GM21423 (cell line): ENCODE measurements at regions not wholly inside any gene's neighbourhood (a gene's known extent, or its start where the extent isn't known, plus 50 kb on each side); places are given as distances from the start of the nearest gene placed in this dataset.
"Not testable (repeated sequence)": the region's sequence is repeated elsewhere in the genome, so short reads cannot be mapped to it uniquely, and the experiment has no call there.

Experiments used
- ATAC-seq: cut with Tn5 transposase; IDR thresholded peaks from one replicate; pipeline ENCODE4 v1.9.1; 2021; ENCODE audit warnings: mild to moderate bottlenecking, moderate library complexity; ENCODE audit not compliant: unreplicated experiment

- ATAC-seq, result no peak
Observed at GRCh38 chr18:73688851-73689711, 458.6 kb downstream of the FBXO15 start.

GRCh38 chr18:73688161-73688560 is 459.5 kb downstream of the FBXO15 start:
- no peak for ATAC-seq

GRCh38 chr18:73684647-73685046 is 463.0 kb downstream of the FBXO15 start:
- ATAC-seq, result no peak

- ATAC-seq, result no peak
Observed at GRCh38 chr18:73683409-73684238, 464.0 kb downstream of the FBXO15 start.

GRCh38 chr18:73681912-73682311 is 465.7 kb downstream of the FBXO15 start:
- no peak for ATAC-seq

- no peak for ATAC-seq
Observed at GRCh38 chr18:73681398-73681797, 466.2 kb downstream of the FBXO15 start.

GRCh38 chr18:73679941-73680712 is 467.5 kb downstream of the FBXO15 start:
- ATAC-seq, result no peak

GRCh38 chr18:73677450-73677849 is 470.2 kb downstream of the FBXO15 start:
- no peak for ATAC-seq

- no peak for ATAC-seq
Observed at GRCh38 chr18:73674125-73674865, 473.3 kb downstream of the FBXO15 start.

- ATAC-seq, result not testable (repeated sequence)
Observed at GRCh38 chr18:73671480-73671879, 476.2 kb downstream of the FBXO15 start.

- ATAC-seq, result no peak
Observed at GRCh38 chr18:73670524-73670923, 477.1 kb downstream of the FBXO15 start.

GRCh38 chr18:73670039-73670438 is 477.6 kb downstream of the FBXO15 start:
- ATAC-seq, result no peak

- no peak for ATAC-seq
Observed at GRCh38 chr18:73669297-73669696, 478.3 kb downstream of the FBXO15 start.

- ATAC-seq, result no peak
Observed at GRCh38 chr18:73668051-73668450, 479.6 kb downstream of the FBXO15 start.

GRCh38 chr18:73666772-73667171 is 480.9 kb downstream of the FBXO15 start:
- no peak for ATAC-seq

- no peak for ATAC-seq
Observed at GRCh38 chr18:73664896-73665295, 482.7 kb downstream of the FBXO15 start.

- ATAC-seq, result no peak
Observed at GRCh38 chr18:73663581-73663980, 484.1 kb downstream of the FBXO15 start.

GRCh38 chr18:73662421-73662820 is 485.2 kb downstream of the FBXO15 start:
- ATAC-seq, result no peak

- ATAC-seq, result no peak
Observed at GRCh38 chr18:73660931-73661856, 486.4 kb downstream of the FBXO15 start.
